ENCODE measurements at regions not wholly inside any gene's neighbourhood (a gene's known extent, or its start where the extent isn't known, plus 50 kb on each side); places are given as distances from the start of the nearest gene placed in this dataset.

DNA sequence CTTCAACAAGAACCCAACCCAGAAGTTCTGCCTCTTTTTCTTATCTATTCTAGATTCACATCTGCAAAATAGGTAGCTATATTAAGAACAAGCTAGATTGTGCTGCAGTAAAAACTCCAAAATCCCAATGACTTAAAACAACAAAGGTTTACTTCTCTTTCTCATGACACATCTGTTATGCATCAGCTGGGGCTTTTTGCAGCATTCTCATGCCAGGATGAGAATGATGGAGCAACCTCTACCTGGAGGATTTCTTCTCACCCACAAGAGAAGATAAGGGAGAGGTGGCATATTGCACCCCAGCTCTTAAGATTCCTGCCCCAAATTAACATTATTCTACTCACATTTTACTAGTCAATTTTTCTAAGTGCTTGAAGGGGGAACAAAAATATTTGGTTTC is 152.3 kb upstream of the SPAG17 start:
- no peak overlapping the region for H3K4me3 ChIP-seq
- no peak overlapping the region for H3K4me2 ChIP-seq
- H3K79me2 ChIP-seq = no peaks in the 10 kb centered on the region
- no peaks in the 10 kb centered on the region for H4K20me1 ChIP-seq (ENCODE audit: insufficient read depth, poor library complexity, severe bottlenecking)
- H3K4me1 ChIP-seq (ENCODE audit: insufficient read depth) = no peaks in the 10 kb centered on the region
- TF ChIP-seq EZH2 (IDR thresholded peaks at IDR 0.05; ENCODE audit: borderline replicate concordance) = no peak
- TF ChIP-seq, protein P1, sequence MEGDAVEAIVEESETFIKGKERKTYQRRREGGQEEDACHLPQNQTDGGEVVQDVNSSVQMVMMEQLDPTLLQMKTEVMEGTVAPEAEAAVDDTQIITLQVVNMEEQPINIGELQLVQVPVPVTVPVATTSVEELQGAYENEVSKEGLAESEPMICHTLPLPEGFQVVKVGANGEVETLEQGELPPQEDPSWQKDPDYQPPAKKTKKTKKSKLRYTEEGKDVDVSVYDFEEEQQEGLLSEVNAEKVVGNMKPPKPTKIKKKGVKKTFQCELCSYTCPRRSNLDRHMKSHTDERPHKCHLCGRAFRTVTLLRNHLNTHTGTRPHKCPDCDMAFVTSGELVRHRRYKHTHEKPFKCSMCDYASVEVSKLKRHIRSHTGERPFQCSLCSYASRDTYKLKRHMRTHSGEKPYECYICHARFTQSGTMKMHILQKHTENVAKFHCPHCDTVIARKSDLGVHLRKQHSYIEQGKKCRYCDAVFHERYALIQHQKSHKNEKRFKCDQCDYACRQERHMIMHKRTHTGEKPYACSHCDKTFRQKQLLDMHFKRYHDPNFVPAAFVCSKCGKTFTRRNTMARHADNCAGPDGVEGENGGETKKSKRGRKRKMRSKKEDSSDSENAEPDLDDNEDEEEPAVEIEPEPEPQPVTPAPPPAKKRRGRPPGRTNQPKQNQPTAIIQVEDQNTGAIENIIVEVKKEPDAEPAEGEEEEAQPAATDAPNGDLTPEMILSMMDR (IDR thresholded peaks at IDR 0.05; ENCODE audit: poor library complexity) = no peak
- TF ChIP-seq EZH2phosphoT487 (IDR thresholded peaks at IDR 0.05; ENCODE audit: low read depth, severe bottlenecking, unreplicated experiment) = no peak
- H2AFZ ChIP-seq = no peak overlapping the region
- no peaks in the 10 kb centered on the region for H3K36me3 ChIP-seq (replicated peaks; ENCODE audit: insufficient read depth, low read depth)
- H3K9me2 ChIP-seq (replicated peaks; ENCODE audit: insufficient read depth) = no peaks in the 10 kb centered on the region
- no peaks in the 10 kb centered on the region for H3K9me3 ChIP-seq (ENCODE audit: low read depth)
- H3K27me3 ChIP-seq = no peaks in the 10 kb centered on the region
- no peak overlapping the region for H3K27ac ChIP-seq
- DNase-seq (ENCODE audit: low spot score) = no peak

DNA sequence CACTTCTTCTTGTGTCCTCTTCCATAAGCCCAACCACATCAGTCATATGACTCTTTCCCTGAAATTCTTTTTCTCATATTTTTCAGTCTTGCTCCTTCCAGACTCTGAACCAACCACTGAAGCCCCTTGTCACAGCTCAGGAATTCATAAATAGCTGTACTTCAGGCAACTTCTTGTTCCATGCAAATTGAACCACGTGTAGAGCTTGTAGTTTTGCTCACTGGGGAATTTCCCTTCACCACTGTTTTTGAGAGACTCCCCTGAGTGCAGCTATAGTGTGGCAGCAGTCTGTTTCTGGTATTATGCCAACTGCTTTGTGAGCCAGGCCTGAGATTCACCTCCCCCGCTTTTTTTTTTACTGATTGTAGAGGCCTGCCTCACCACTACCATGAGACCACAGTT is 150.3 kb upstream of the SPAG17 start:
- H3K9me2 ChIP-seq (replicated peaks; ENCODE audit: insufficient read depth) = no peaks in the 10 kb centered on the region
- TF ChIP-seq, protein P1 (IDR thresholded peaks at IDR 0.05; ENCODE audit: poor library complexity) = no peak
- TF ChIP-seq EZH2phosphoT487 (IDR thresholded peaks at IDR 0.05; ENCODE audit: low read depth, severe bottlenecking, unreplicated experiment) (no peak), EZH2 (IDR thresholded peaks at IDR 0.05; ENCODE audit: borderline replicate concordance) (no peak)
- H2AFZ ChIP-seq = no peak overlapping the region
- no peaks in the 10 kb centered on the region for H4K20me1 ChIP-seq (ENCODE audit: insufficient read depth, poor library complexity, severe bottlenecking)
- H3K4me1 ChIP-seq (ENCODE audit: insufficient read depth) = no peaks in the 10 kb centered on the region
- H3K27ac ChIP-seq = no peak overlapping the region
- no peak overlapping the region for H3K4me3 ChIP-seq
- DNase-seq (ENCODE audit: low spot score) = no peak
- H3K79me2 ChIP-seq = no peaks in the 10 kb centered on the region
- WGBS (ENCODE audit: low lambda C conversion rate, missing lambda C conversion rate) = 61% methylated on average over 2 of the region's 2 CpGs
- H3K9me3 ChIP-seq (ENCODE audit: low read depth) = no peaks in the 10 kb centered on the region
- no peaks in the 10 kb centered on the region for H3K36me3 ChIP-seq (replicated peaks; ENCODE audit: insufficient read depth, low read depth)
- no peak overlapping the region for H3K4me2 ChIP-seq
- no peaks in the 10 kb centered on the region for H3K27me3 ChIP-seq

DNA sequence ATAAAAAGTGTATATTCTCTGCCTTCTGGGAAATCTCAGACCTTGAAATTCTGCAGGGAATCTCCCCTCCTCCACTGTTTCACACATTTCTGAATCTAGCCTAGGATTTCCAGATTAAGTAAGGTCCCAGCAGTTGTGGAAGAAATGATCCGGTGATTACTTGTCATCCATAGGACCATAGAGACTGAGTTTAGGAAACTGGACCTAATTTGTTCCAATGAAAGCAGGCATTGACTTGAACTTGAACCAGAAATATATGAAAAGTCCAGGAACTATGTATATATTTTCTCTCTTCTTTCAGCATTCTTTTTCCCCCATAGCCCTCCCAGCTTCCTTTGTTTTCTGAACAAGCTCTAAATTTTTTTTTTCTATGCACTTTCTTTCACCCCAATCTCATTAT is 149.5 kb upstream of the SPAG17 start:
- DNase-seq (ENCODE audit: low spot score) = no peak
- Histone ChIP-seq H3K79me2 (no peaks in the 10 kb centered on the region), H2AFZ (no peak overlapping the region), H3K36me3 (replicated peaks; ENCODE audit: insufficient read depth, low read depth) (no peaks in the 10 kb centered on the region), H3K9me3 (ENCODE audit: low read depth) (no peaks in the 10 kb centered on the region), H3K27me3 (no peaks in the 10 kb centered on the region), H3K4me1 (ENCODE audit: insufficient read depth) (no peaks in the 10 kb centered on the region), H3K4me2 (no peak overlapping the region), H3K9me2 (replicated peaks; ENCODE audit: insufficient read depth) (no peaks in the 10 kb centered on the region), H4K20me1 (ENCODE audit: insufficient read depth, poor library complexity, severe bottlenecking) (no peaks in the 10 kb centered on the region), H3K4me3 (no peak overlapping the region), H3K27ac (no peak overlapping the region)
- TF ChIP-seq, protein P1 (IDR thresholded peaks at IDR 0.05; ENCODE audit: poor library complexity) = no peak
- 100% methylated on average over 1 of the region's 1 CpG for WGBS (ENCODE audit: low lambda C conversion rate, missing lambda C conversion rate)

DNA sequence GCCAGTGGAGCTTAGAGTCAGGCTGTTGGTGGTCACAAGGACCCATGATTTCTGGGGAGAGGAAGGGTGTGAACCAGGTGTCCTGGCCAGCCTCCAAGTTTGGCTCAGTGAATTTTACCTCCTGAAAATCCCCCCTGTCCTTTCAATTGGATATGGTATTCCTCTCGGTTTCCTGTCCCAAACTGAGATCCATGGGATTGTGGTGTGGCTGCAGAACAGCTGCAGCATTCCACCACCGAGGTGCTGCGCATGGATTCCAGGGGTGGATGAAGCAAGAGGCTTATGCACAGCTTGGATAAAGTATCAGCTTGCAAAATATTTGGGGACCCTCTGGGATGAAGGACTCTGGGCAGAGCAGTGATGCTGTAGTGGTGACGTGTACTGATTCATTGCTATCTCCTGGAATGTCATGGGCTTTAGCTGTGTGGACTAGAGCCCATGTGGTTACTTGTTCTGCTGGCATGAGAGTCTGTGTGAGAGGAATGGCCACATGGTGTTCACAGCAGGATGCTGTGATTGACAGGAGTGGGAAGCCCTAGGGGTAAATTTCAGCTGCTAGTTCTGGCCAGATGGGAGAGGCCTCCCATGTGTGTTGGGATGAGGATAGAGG is 148.7 kb upstream of the SPAG17 start:
- H3K27me3 ChIP-seq = no peaks in the 10 kb centered on the region
- no peaks in the 10 kb centered on the region for H3K9me3 ChIP-seq (ENCODE audit: low read depth)
- WGBS (ENCODE audit: low lambda C conversion rate, missing lambda C conversion rate) = 86% methylated on average over 4 of the region's 4 CpGs
- no peak for DNase-seq (ENCODE audit: low spot score)
- H3K27ac ChIP-seq = no peak overlapping the region
- H2AFZ ChIP-seq = no peak overlapping the region
- no peak overlapping the region for H3K4me2 ChIP-seq
- H3K4me1 ChIP-seq (ENCODE audit: insufficient read depth) = no peaks in the 10 kb centered on the region
- H3K4me3 ChIP-seq = no peak overlapping the region
- no peak for TF ChIP-seq EZH2 (IDR thresholded peaks at IDR 0.05; ENCODE audit: borderline replicate concordance)
- TF ChIP-seq, protein P1 (IDR thresholded peaks at IDR 0.05; ENCODE audit: poor library complexity) = no peak
- no peak for TF ChIP-seq EZH2phosphoT487 (IDR thresholded peaks at IDR 0.05; ENCODE audit: low read depth, severe bottlenecking, unreplicated experiment)
- no peaks in the 10 kb centered on the region for H3K36me3 ChIP-seq (replicated peaks; ENCODE audit: insufficient read depth, low read depth)
- H3K9me2 ChIP-seq (replicated peaks; ENCODE audit: insufficient read depth) = no peaks in the 10 kb centered on the region
- H3K79me2 ChIP-seq = no peaks in the 10 kb centered on the region
- no peaks in the 10 kb centered on the region for H4K20me1 ChIP-seq (ENCODE audit: insufficient read depth, poor library complexity, severe bottlenecking)

Data from hepatocyte (in vitro differentiated cells).